CD4-positive, CD25-positive, alpha-beta regulatory T cell (primary cell): ENCODE measurements at regions not wholly inside any gene's neighbourhood (a gene's known extent, or its start where the extent isn't known, plus 50 kb on each side); places are given as distances from the start of the nearest gene placed in this dataset.
"Not testable (repeated sequence)": the region's sequence is repeated elsewhere in the genome, so short reads cannot be mapped to it uniquely, and the experiment has no call there.

ENCODE experiments used
- ATAC-seq, 2 donors: fragments of 150-1000 bp; cut with Tn5 transposase; one replicate each; pipeline ENCODE4 v1.10.0; 2021; ENCODE audit warnings: low read depth in 2 of 2, moderate number of reproducible peaks in 2 of 2, moderate library complexity in 1 of 2
- DNase-seq, 3 donors: peaks; one replicate each; pipeline versions ENCODE4 v3.0.0 to v3.0.0-alpha.2; 2012 to 2022; ENCODE audit warnings: mixed read lengths in 1 of 3
- H3K27ac ChIP-seq: one replicate; pipeline ENCODE4 v1.7.0; 2013; ENCODE audit warnings: mild to moderate bottlenecking, low read length; ENCODE audit not compliant: insufficient read depth, poor library complexity, severe bottlenecking
- H3K27me3 ChIP-seq: one replicate; pipeline ENCODE4 v1.7.0; 2013; ENCODE audit warnings: low read length; ENCODE audit not compliant: control insufficient read depth, insufficient read depth
- H3K36me3 ChIP-seq: one replicate; pipeline ENCODE4 v1.7.0; 2013; ENCODE audit warnings: mild to moderate bottlenecking, low read length, moderate library complexity; ENCODE audit not compliant: control insufficient read depth, insufficient read depth
- H3K4me1 ChIP-seq: 2 replicates; pipeline ENCODE4 v1.7.0; 2013; ENCODE audit warnings: mild to moderate bottlenecking, low read length; ENCODE audit not compliant: insufficient read depth, control insufficient read depth, poor library complexity, severe bottlenecking
- H3K4me3 ChIP-seq: one replicate; pipeline ENCODE4 v1.7.0; 2013; ENCODE audit warnings: low read depth, mild to moderate bottlenecking, low read length, moderate library complexity
- H3K9me3 ChIP-seq, 2 experiments: 1 replicate in 1 of 2; 2 replicates in 1 of 2; pipeline ENCODE4 v1.7.0; 2013; ENCODE audit warnings: low read length in 2 of 2, mild to moderate bottlenecking in 1 of 2, moderate library complexity in 1 of 2; ENCODE audit not compliant: control insufficient read depth in 2 of 2
- H3K27ac Mint-ChIP-seq, 3 donors: one replicate each; pipeline ENCODE4 v1.8.0; 2020 to 2022; ENCODE audit warnings: mild to moderate bottlenecking in 3 of 3, mixed read lengths in 3 of 3, moderate library complexity in 2 of 3
- H3K27me3 Mint-ChIP-seq: one replicate; pipeline ENCODE4 v1.8.0; 2022; ENCODE audit warnings: mild to moderate bottlenecking, mixed read lengths
- H3K36me3 Mint-ChIP-seq: one replicate; pipeline ENCODE4 v1.8.0; 2020; ENCODE audit warnings: mixed read lengths
- H3K4me1 Mint-ChIP-seq, 4 donors: one replicate each; pipeline ENCODE4 v1.8.0; 2020 to 2022; ENCODE audit warnings: mixed read lengths in 4 of 4, mild to moderate bottlenecking in 1 of 4
- H3K4me3 Mint-ChIP-seq, 4 donors: one replicate each; pipeline ENCODE4 v1.8.0; 2020 to 2022; ENCODE audit warnings: mild to moderate bottlenecking in 4 of 4, mixed read lengths in 4 of 4, moderate library complexity in 3 of 4
- H3K9me3 Mint-ChIP-seq, 7 donors: one replicate each; pipeline ENCODE4 v1.8.0; 2020 to 2022; ENCODE audit warnings: mixed read lengths in 7 of 7, mild to moderate bottlenecking in 3 of 7, moderate library complexity in 2 of 7

- no peak for ATAC-seq
These were observed 142.0 kb downstream of the PLS3 start for GRCh38 chrX:115702982-115703381.

GRCh38 chrX:115709039-115709438 lies 148.1 kb downstream of the PLS3 start:
- DNase-seq (no peak), ATAC-seq (no peak)
- no peaks in the 10 kb centered on the region for H3K36me3 ChIP-seq
- H3K4me1 Mint-ChIP-seq, result no peaks in the 10 kb centered on the region
- H3K9me3 Mint-ChIP-seq, result peaks cover 0 to 2% (median 0%) of the 10 kb centered on the region in 7 donors
- H3K4me1 ChIP-seq, result no peaks in the 10 kb centered on the region
- no peak overlapping the region for H3K27ac ChIP-seq
- H3K27me3 ChIP-seq, result no peaks in the 10 kb centered on the region
- no peak overlapping the region for H3K27ac Mint-ChIP-seq
- H3K9me3 ChIP-seq, result no peaks in the 10 kb centered on the region
- H3K4me3 ChIP-seq, result no peak overlapping the region
- H3K27me3 Mint-ChIP-seq, result no peaks in the 10 kb centered on the region
- no peak overlapping the region for H3K4me3 Mint-ChIP-seq
- H3K36me3 Mint-ChIP-seq, result no peaks in the 10 kb centered on the region

More at GRCh38 chrX:115702982-115703381, 142.0 kb downstream of the PLS3 start:
- Histone ChIP-seq H3K4me3 (no peak overlapping the region), H3K27ac (no peak overlapping the region), H3K9me3 (no peaks in the 10 kb centered on the region), H3K36me3 (no peaks in the 10 kb centered on the region), H3K27me3 (no peaks in the 10 kb centered on the region), H3K4me1 (no peaks in the 10 kb centered on the region)
- H3K4me1 Mint-ChIP-seq, result no peaks in the 10 kb centered on the region
- H3K27ac Mint-ChIP-seq, result no peak overlapping the region
- DNase-seq, result no peak
- H3K36me3 Mint-ChIP-seq, result no peaks in the 10 kb centered on the region
- peaks cover 0 to 1% (median 0%) of the 10 kb centered on the region in 7 donors for H3K9me3 Mint-ChIP-seq
- no peaks in the 10 kb centered on the region for H3K27me3 Mint-ChIP-seq
- H3K4me3 Mint-ChIP-seq, result no peak overlapping the region

GRCh38 chrX:115712484-115712883 lies 151.5 kb downstream of the PLS3 start:
- Mint-ChIP-seq H3K36me3 (no peaks in the 10 kb centered on the region), H3K27ac (no peak overlapping the region), H3K27me3 (no peaks in the 10 kb centered on the region), H3K4me3 (no peak overlapping the region), H3K9me3 (peaks cover 0 to 2% (median 1%) of the 10 kb centered on the region in 7 donors), H3K4me1 (no peaks in the 10 kb centered on the region)
- H3K27me3 ChIP-seq, result no peaks in the 10 kb centered on the region
- H3K4me1 ChIP-seq, result no peaks in the 10 kb centered on the region
- no peaks in the 10 kb centered on the region for H3K36me3 ChIP-seq
- H3K27ac ChIP-seq, result no peak overlapping the region
- ATAC-seq (no peak), DNase-seq (no peak)
- no peaks in the 10 kb centered on the region for H3K9me3 ChIP-seq
- no peak overlapping the region for H3K4me3 ChIP-seq

DNA sequence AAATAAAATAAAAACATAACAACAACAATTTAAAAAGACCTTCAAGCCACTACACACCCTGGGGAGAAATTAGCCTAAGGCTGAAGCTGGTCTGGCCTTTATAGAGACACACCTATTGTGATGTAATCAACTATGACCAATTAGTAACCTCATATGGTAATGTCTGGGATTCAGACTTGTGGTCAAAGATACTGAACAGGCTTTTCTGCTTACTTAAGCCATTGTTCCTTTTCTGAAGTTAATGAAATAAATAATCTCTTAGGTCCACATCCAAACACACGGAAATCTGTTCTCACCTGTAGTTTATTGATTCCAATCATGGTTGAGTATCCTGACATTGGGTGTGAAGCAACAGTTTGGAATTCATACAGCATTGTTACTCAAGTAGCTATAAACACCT lies 152.5 kb downstream of the PLS3 start:
- Histone ChIP-seq H3K4me3 (no peak overlapping the region), H3K27ac (no peak overlapping the region), H3K4me1 (no peaks in the 10 kb centered on the region), H3K36me3 (no peaks in the 10 kb centered on the region), H3K27me3 (no peaks in the 10 kb centered on the region), H3K9me3 (no peaks in the 10 kb centered on the region)
- Mint-ChIP-seq H3K27me3 (no peaks in the 10 kb centered on the region), H3K27ac (no peak overlapping the region), H3K9me3 (peaks cover 0 to 2% (median 1%) of the 10 kb centered on the region in 7 donors), H3K4me3 (no peak overlapping the region), H3K4me1 (no peaks in the 10 kb centered on the region), H3K36me3 (no peaks in the 10 kb centered on the region)
- DNase-seq (no peak), ATAC-seq (no peak)

DNA sequence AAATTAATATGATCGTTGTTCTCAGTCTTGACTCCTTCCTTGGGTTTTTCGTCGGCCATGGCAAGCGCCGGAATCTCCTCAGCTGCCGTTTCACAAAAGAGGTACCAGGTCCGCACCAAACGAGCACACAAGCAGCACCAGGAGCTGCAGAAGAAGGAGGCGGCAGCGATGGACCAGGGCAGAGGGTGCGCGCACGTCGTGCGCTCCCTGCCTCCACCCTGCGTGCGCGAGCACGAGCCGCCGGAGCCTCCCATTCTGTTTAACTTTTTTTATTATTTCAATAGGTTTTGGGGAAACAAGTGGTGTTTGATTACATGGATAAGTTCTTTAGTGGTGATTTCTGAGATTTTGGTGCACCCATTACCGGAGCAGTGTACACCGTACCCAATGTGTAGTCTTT lies 158.2 kb downstream of the PLS3 start:
- peaks cover 4% of the 10 kb centered on the region for H3K27me3 Mint-ChIP-seq
- peaks cover 0 to 3% (median 0%) of the 10 kb centered on the region in 7 donors for H3K9me3 Mint-ChIP-seq
- H3K36me3 Mint-ChIP-seq, result no peaks in the 10 kb centered on the region
- no peak overlapping the region for H3K4me3 ChIP-seq
- no peak overlapping the region for H3K27ac Mint-ChIP-seq
- H3K4me3 Mint-ChIP-seq, result no peak overlapping the region
- DNase-seq, result no peak
- no peaks in the 10 kb centered on the region for H3K27me3 ChIP-seq
- no peaks in the 10 kb centered on the region for H3K36me3 ChIP-seq
- H3K9me3 ChIP-seq, result no peaks in the 10 kb centered on the region
- no peaks in the 10 kb centered on the region for H3K4me1 ChIP-seq
- no peaks in the 10 kb centered on the region for H3K4me1 Mint-ChIP-seq
- no peak overlapping the region for H3K27ac ChIP-seq
- ATAC-seq, result no peak

DNA sequence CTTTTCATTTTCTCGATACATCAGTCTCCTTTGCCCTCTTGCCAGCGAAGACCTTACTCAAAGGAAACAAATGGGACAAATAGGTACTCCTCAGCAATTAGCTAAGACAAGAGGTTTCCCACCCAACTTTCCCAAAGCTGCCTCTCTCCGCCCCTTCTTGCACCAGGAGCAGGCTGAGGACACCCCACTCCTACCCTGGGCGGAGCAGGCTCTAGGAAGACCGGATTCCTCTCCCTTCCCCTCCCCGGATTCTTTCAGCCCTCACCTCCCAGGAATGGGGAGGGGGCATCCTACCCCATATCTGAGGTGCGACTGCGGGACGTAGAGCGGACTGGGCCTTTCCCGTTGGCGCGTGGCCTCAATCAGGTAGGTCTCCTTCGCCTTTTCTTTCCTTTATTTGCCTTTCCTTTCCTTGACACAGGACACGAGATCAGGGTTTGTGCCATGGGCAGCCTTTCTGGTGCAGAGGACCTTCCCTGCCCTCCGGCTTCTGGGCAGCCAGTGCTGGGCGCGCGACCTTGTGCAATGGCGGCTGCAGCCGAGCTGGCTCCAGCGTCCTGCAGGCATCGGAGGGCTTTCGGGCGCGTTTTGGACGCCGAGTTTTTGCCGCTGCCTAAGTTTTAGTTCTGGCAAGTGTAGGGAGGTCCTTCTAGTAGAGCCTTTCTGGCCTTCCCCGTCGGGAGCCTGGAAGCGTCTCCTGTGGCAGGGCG lies 161.9 kb downstream of the PLS3 start:
- not testable (repeated sequence) for H3K27ac ChIP-seq, H3K27me3 ChIP-seq, ATAC-seq, H3K4me1 Mint-ChIP-seq, H3K9me3 ChIP-seq, H3K4me1 ChIP-seq, H3K36me3 Mint-ChIP-seq, H3K27ac Mint-ChIP-seq, H3K27me3 Mint-ChIP-seq, H3K36me3 ChIP-seq, DNase-seq, H3K4me3 Mint-ChIP-seq, H3K9me3 Mint-ChIP-seq, H3K4me3 ChIP-seq

DNA sequence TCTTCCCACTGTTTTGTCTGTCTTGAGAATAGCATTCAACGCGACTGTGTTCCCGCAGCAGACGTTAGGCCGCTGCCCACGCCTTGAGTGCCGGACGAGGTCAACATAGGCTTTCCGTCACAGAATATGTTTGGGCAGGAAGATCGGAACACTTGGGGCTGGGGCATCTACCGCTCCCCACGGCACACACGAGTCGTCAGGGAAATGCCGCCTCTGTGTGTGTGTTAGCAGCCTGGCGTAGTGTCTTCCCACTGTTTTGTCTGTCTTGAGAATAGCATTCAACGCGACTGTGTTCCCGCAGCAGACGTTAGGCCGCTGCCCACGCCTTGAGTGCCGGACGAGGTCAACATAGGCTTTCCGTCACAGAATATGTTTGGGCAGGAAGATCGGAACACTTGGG lies 164.4 kb downstream of the PLS3 start:
- H3K9me3 Mint-ChIP-seq, H3K4me1 Mint-ChIP-seq, H3K4me1 ChIP-seq, H3K27me3 ChIP-seq, H3K36me3 Mint-ChIP-seq, H3K36me3 ChIP-seq, H3K9me3 ChIP-seq, H3K27me3 Mint-ChIP-seq, H3K27ac Mint-ChIP-seq, H3K4me3 ChIP-seq, DNase-seq, H3K27ac ChIP-seq, ATAC-seq, H3K4me3 Mint-ChIP-seq: not testable (repeated sequence)
